Tibial nerve (tissue), 3 donors: ENCODE measurements at regions not wholly inside any gene's neighbourhood (a gene's known extent, or its start where the extent isn't known, plus 50 kb on each side); places are given as distances from the start of the nearest gene placed in this dataset.

Source experiments
- CTCF ChIP-seq, 5 experiments: fragments of 200-600 bp in 3 of 5; fragments of 450-650 bp in 2 of 5; sonication (generic) in 3 of 5; IDR thresholded peaks; one replicate each; pipeline ENCODE4 v1.5.1; 2016 to 2019; ENCODE audit warnings: antibody characterized with exemption in 5 of 5, mild to moderate bottlenecking in 3 of 5, moderate library complexity in 2 of 5
- POLR2A ChIP-seq, 2 donors: fragments of 450-650 bp; IDR thresholded peaks; one replicate each; pipeline ENCODE4 v1.6.1; 2017; ENCODE audit warnings: antibody characterized with exemption in 2 of 2, mild to moderate bottlenecking in 2 of 2, moderate library complexity in 2 of 2

- TF ChIP-seq CTCF (IDR thresholded peaks at IDR 0.05) = no peak
- no peak for TF ChIP-seq POLR2A (IDR thresholded peaks at IDR 0.05)
These were observed 578.6 kb downstream of the SPOCK3 start for GRCh38 chr4:166655705-166656104.
